ENCODE measurements at regions not wholly inside any gene's neighbourhood (a gene's known extent, or its start where the extent isn't known, plus 50 kb on each side); places are given as distances from the start of the nearest gene placed in this dataset.

- no peak for TF ChIP-seq CTCF (conservative IDR thresholded peaks at IDR 0.05; ENCODE audit: low read length)
- TF ChIP-seq EZH2phosphoT487 (IDR thresholded peaks at IDR 0.05; ENCODE audit: borderline replicate concordance): no peak
- H3K4me3 ChIP-seq (ENCODE audit: low read length, poor library complexity, severe bottlenecking): no peak overlapping the region
- H3K79me2 ChIP-seq (ENCODE audit: insufficient read depth, low read length): no peaks in the 10 kb centered on the region
- no peaks in the 10 kb centered on the region for H3K27me3 ChIP-seq (ENCODE audit: insufficient read depth, low read length, poor library complexity, severe bottlenecking)
- no peaks in the 10 kb centered on the region for H3K4me1 ChIP-seq (ENCODE audit: insufficient read depth, low read length, poor library complexity, severe bottlenecking)
- no peak overlapping the region for H3K9ac ChIP-seq (ENCODE audit: low read depth, low read length, poor library complexity, severe bottlenecking)
- no peaks in the 10 kb centered on the region for H3K36me3 ChIP-seq (ENCODE audit: insufficient read depth, low read length)
- no peak overlapping the region for H3K4me2 ChIP-seq (ENCODE audit: low read depth, low read length, poor library complexity, severe bottlenecking)
- no peaks in the 10 kb centered on the region for H3K9me3 ChIP-seq (ENCODE audit: insufficient read depth, low read depth, low read length)
- no peak overlapping the region; the same call in 1 of the 2 replicates for H2AFZ ChIP-seq (ENCODE audit: low read length)
- no peaks in the 10 kb centered on the region for H3K9me2 ChIP-seq (replicated peaks; ENCODE audit: low read depth, low read length)
- no peaks in the 10 kb centered on the region for H3F3A ChIP-seq (ENCODE audit: low read depth)
- H4K20me1 ChIP-seq (ENCODE audit: insufficient read depth, low read length, poor library complexity, severe bottlenecking): no peaks in the 10 kb centered on the region
Observed at GRCh38 chr13:62678039-62678438, 1262.4 kb upstream of the PCDH20 start.

GRCh38 chr13:62663767-62664166, 1248.1 kb upstream of the PCDH20 start:
- H3K4me3 ChIP-seq (ENCODE audit: low read length, poor library complexity, severe bottlenecking): no peak overlapping the region
- no peaks in the 10 kb centered on the region for H3K9me3 ChIP-seq (ENCODE audit: insufficient read depth, low read depth, low read length)
- TF ChIP-seq EZH2phosphoT487 (IDR thresholded peaks at IDR 0.05; ENCODE audit: borderline replicate concordance) (no peak), CTCF (conservative IDR thresholded peaks at IDR 0.05; ENCODE audit: low read length) (no peak)
- H3F3A ChIP-seq (ENCODE audit: low read depth): no peaks in the 10 kb centered on the region
- no peaks in the 10 kb centered on the region for H3K4me1 ChIP-seq (ENCODE audit: insufficient read depth, low read length, poor library complexity, severe bottlenecking)
- no peak overlapping the region for H3K9ac ChIP-seq (ENCODE audit: low read depth, low read length, poor library complexity, severe bottlenecking)
- H3K79me2 ChIP-seq (ENCODE audit: insufficient read depth, low read length): no peaks in the 10 kb centered on the region
- no peaks in the 10 kb centered on the region for H3K36me3 ChIP-seq (ENCODE audit: insufficient read depth, low read length)
- no peaks in the 10 kb centered on the region for H3K9me2 ChIP-seq (replicated peaks; ENCODE audit: low read depth, low read length)
- no peaks in the 10 kb centered on the region for H3K27me3 ChIP-seq (ENCODE audit: insufficient read depth, low read length, poor library complexity, severe bottlenecking)
- H2AFZ ChIP-seq (ENCODE audit: low read length): no peak overlapping the region
- H3K4me2 ChIP-seq (ENCODE audit: low read depth, low read length, poor library complexity, severe bottlenecking): no peak overlapping the region
- no peaks in the 10 kb centered on the region for H4K20me1 ChIP-seq (ENCODE audit: insufficient read depth, low read length, poor library complexity, severe bottlenecking)

GRCh38 chr13:62659365-62659764, 1243.7 kb upstream of the PCDH20 start:
- Histone ChIP-seq H2AFZ (ENCODE audit: low read length) (no peak overlapping the region), H3K9me3 (ENCODE audit: insufficient read depth, low read depth, low read length) (no peaks in the 10 kb centered on the region), H3K27me3 (ENCODE audit: insufficient read depth, low read length, poor library complexity, severe bottlenecking) (no peaks in the 10 kb centered on the region), H3K36me3 (ENCODE audit: insufficient read depth, low read length) (no peaks in the 10 kb centered on the region), H3K9me2 (replicated peaks; ENCODE audit: low read depth, low read length) (no peaks in the 10 kb centered on the region), H3K4me2 (ENCODE audit: low read depth, low read length, poor library complexity, severe bottlenecking) (no peak overlapping the region), H3K79me2 (ENCODE audit: insufficient read depth, low read length) (no peaks in the 10 kb centered on the region), H3F3A (ENCODE audit: low read depth) (no peaks in the 10 kb centered on the region), H3K4me1 (ENCODE audit: insufficient read depth, low read length, poor library complexity, severe bottlenecking) (no peaks in the 10 kb centered on the region), H4K20me1 (ENCODE audit: insufficient read depth, low read length, poor library complexity, severe bottlenecking) (no peaks in the 10 kb centered on the region), H3K4me3 (ENCODE audit: low read length, poor library complexity, severe bottlenecking) (no peak overlapping the region), H3K9ac (ENCODE audit: low read depth, low read length, poor library complexity, severe bottlenecking) (no peak overlapping the region)
- no peak for TF ChIP-seq EZH2phosphoT487 (IDR thresholded peaks at IDR 0.05; ENCODE audit: borderline replicate concordance)
- TF ChIP-seq CTCF (conservative IDR thresholded peaks at IDR 0.05; ENCODE audit: low read length): no peak

Data from Loucy (cell line).